Astrocyte (in vitro differentiated cells and primary cell): ENCODE measurements at regions not wholly inside any gene's neighbourhood (a gene's known extent, or its start where the extent isn't known, plus 50 kb on each side); places are given as distances from the start of the nearest gene placed in this dataset.
A peak's percentile ranks its signal among the peaks of the same experiment; 100 is the strongest.
"Not testable (repeated sequence)": the region's sequence is repeated elsewhere in the genome, so short reads cannot be mapped to it uniquely, and the experiment has no call there.

Experiments
- DNase-seq: peaks from one replicate; pipeline ENCODE4 v3.0.0-alpha.2; 2010; ENCODE audit warnings: low read depth
- FAIRE-seq: peaks from 2 replicates; lab custom pipeline; 2011; peaks lifted over from hg19 to GRCh38; lab: Jason Lieb, UNC
- H2AFZ ChIP-seq: 2 replicates; pipeline ENCODE4 v1.6.0; 2012; ENCODE audit warnings: low read depth, low read length, inconsistent platforms
- H3K27ac ChIP-seq: 2 replicates; pipeline ENCODE4 v1.5.1; 2011; ENCODE audit warnings: low read depth, low read length, inconsistent platforms
- H3K27me3 ChIP-seq: 2 replicates; pipeline ENCODE4 v1.6.0; 2011; ENCODE audit warnings: low read length, inconsistent platforms; ENCODE audit not compliant: insufficient read depth
- H3K36me3 ChIP-seq: 2 replicates; pipeline ENCODE4 v1.5.1; 2011; ENCODE audit warnings: low read length, inconsistent platforms; ENCODE audit not compliant: insufficient read depth
- H3K4me1 ChIP-seq: 2 replicates; pipeline ENCODE4 v1.5.1; 2011; ENCODE audit warnings: low read length, inconsistent platforms; ENCODE audit not compliant: insufficient read depth
- H3K4me2 ChIP-seq: 2 replicates; pipeline ENCODE4 v1.6.0; 2012; ENCODE audit warnings: low read length, inconsistent platforms
- H3K4me3 ChIP-seq: 2 replicates; pipeline ENCODE4 v1.5.1; 2011; ENCODE audit warnings: low read depth, mild to moderate bottlenecking, low read length, inconsistent platforms; ENCODE audit not compliant: insufficient read depth
- H3K79me2 ChIP-seq: 2 replicates; pipeline ENCODE4 v1.6.0; 2012; ENCODE audit warnings: mild to moderate bottlenecking, low read length, inconsistent platforms; ENCODE audit not compliant: insufficient read depth
- H3K9ac ChIP-seq: 2 replicates; pipeline ENCODE4 v1.6.0; 2012; ENCODE audit warnings: mild to moderate bottlenecking, low read length, inconsistent platforms
- H3K9me3 ChIP-seq: 2 replicates; pipeline ENCODE4 v1.5.1; 2012; ENCODE audit warnings: low read depth, mild to moderate bottlenecking, low read length, inconsistent platforms; ENCODE audit not compliant: insufficient read depth
- H4K20me1 ChIP-seq: 2 replicates; pipeline ENCODE4 v1.6.0; 2012; ENCODE audit warnings: low read length, inconsistent platforms; ENCODE audit not compliant: insufficient read depth
- H3K27ac Mint-ChIP-seq: one replicate; pipeline ENCODE4 v1.8.0; 2021; ENCODE audit warnings: mild to moderate bottlenecking, mixed read lengths; ENCODE audit not compliant: unreplicated experiment
- H3K27me3 Mint-ChIP-seq: one replicate; pipeline ENCODE4 v1.8.0; 2021; ENCODE audit warnings: low read depth, mixed read lengths; ENCODE audit not compliant: unreplicated experiment
- H3K36me3 Mint-ChIP-seq: one replicate; pipeline ENCODE4 v1.8.0; 2021; ENCODE audit warnings: low read depth, mixed read lengths; ENCODE audit not compliant: unreplicated experiment
- H3K4me1 Mint-ChIP-seq: one replicate; pipeline ENCODE4 v1.8.0; 2021; ENCODE audit warnings: low read depth, mixed read lengths; ENCODE audit not compliant: unreplicated experiment
- H3K4me3 Mint-ChIP-seq: one replicate; pipeline ENCODE4 v1.8.0; 2021; ENCODE audit warnings: mild to moderate bottlenecking, moderate library complexity, mixed read lengths; ENCODE audit not compliant: unreplicated experiment
- H3K9me3 Mint-ChIP-seq: one replicate; pipeline ENCODE4 v1.8.0; 2021; ENCODE audit warnings: mild to moderate bottlenecking, mixed read lengths; ENCODE audit not compliant: unreplicated experiment

DNA sequence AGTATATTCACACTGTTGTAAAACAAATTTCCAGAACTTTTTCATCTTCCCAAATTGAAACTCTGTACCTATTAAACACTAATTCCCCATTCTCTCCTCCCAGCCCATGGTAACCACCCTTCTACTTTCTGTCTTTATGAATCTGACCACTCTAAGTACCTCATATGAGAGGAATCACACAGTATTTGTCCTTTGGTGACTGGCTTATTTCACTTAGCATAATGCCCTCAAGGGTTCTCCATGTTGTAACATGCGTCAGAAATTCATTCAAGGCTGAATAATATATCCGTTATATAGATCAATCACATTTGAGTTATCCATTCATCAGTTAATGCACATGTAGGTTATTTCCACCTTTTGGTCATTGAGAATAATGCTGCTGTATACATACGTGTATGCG, 162.2 kb downstream of the GOSR1 start:
- H3K4me1 Mint-ChIP-seq, DNase-seq, H3K4me3 ChIP-seq, H3K4me1 ChIP-seq, H3K9ac ChIP-seq, H3K27ac Mint-ChIP-seq, H3K27ac ChIP-seq, H3K27me3 Mint-ChIP-seq, H3K27me3 ChIP-seq, FAIRE-seq, H3K9me3 Mint-ChIP-seq, H3K36me3 ChIP-seq, H3K9me3 ChIP-seq, H3K4me3 Mint-ChIP-seq, H3K79me2 ChIP-seq, H3K36me3 Mint-ChIP-seq, H2AFZ ChIP-seq, H3K4me2 ChIP-seq, H4K20me1 ChIP-seq: not testable (repeated sequence)

DNA sequence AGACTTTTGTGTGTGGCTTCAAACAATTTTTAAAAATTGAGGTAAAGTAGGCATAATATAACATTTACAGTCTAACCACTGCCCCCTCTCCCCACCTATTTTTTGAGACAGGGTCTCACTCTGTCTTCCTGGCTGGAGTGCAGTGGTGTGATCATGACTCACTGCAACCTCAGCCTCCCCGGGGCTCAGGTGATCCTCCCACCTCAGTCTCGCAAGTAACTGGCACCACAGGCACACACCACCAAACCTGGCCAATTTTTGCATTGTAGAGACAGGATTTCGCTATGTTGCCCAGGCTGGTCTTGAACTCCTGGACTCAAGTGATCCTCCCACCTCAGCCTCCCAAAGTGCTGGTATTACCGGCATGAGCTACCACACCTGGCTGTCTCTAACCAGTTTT, 161.8 kb downstream of the GOSR1 start:
- H3K9me3 Mint-ChIP-seq, FAIRE-seq: not testable (repeated sequence)

DNA sequence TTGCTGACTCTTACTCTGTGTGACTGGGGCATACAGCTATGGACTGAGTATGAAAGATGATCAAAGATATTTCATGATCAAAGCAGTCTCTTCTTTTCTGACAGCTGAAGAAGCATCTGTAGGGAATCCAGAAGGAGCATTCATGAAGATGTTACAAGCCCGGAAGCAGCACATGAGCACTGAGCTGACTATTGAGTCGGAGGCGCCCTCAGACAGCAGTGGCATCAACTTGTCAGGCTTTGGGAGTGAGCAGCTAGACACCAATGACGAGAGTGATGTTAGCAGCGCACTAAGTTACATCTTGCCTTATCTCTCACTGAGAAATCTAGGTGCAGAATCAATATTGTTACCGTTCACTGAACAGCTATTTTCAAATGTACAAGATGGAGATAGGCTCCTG, 154.4 kb downstream of the GOSR1 start:
- H3K4me3 Mint-ChIP-seq: peak overlapping the region; percentile 16
- not testable (repeated sequence) for H3K27me3 ChIP-seq, H3K36me3 Mint-ChIP-seq, H3K4me1 Mint-ChIP-seq, H4K20me1 ChIP-seq, H3K27ac Mint-ChIP-seq, FAIRE-seq, H3K79me2 ChIP-seq, H3K36me3 ChIP-seq, DNase-seq, H3K27me3 Mint-ChIP-seq, H3K27ac ChIP-seq, H3K9ac ChIP-seq, H2AFZ ChIP-seq, H3K9me3 Mint-ChIP-seq, H3K4me1 ChIP-seq, H3K9me3 ChIP-seq, H3K4me2 ChIP-seq, H3K4me3 ChIP-seq

More for the DNA sequence above, 161.8 kb downstream of the GOSR1 start:
- H3K4me2 ChIP-seq, H3K27me3 Mint-ChIP-seq, H3K4me3 ChIP-seq, H3K27ac ChIP-seq, H3K27ac Mint-ChIP-seq, H3K9ac ChIP-seq, H3K4me3 Mint-ChIP-seq, H3K4me1 Mint-ChIP-seq, H4K20me1 ChIP-seq, H3K79me2 ChIP-seq, H3K4me1 ChIP-seq, H3K27me3 ChIP-seq, H3K9me3 ChIP-seq, H2AFZ ChIP-seq, H3K36me3 Mint-ChIP-seq, DNase-seq, H3K36me3 ChIP-seq: not testable (repeated sequence)

DNA sequence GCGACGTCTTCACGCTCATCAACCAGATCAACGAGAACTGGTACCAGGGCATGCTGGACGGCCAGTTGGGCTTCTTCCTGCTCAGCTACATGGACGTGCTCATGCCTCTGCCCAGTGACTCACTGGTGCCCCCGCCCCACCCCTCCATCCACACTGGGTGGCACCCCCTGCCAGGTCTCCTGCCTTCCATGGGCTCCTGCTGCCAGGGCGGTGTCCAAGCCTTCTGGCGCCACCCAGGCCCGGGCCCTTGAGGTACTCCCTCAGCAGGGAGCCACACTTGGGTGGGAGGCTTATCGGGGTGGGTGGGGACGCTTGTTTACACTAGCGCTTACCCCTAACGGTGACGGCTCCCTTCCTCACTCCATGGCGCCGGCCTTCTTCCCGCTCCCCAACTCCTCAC, 148.2 kb downstream of the GOSR1 start:
- H3K4me1 ChIP-seq, H3K79me2 ChIP-seq, H3K9me3 ChIP-seq, H3K27ac Mint-ChIP-seq, FAIRE-seq, H3K36me3 Mint-ChIP-seq, H4K20me1 ChIP-seq, H3K27ac ChIP-seq, H3K4me2 ChIP-seq, H3K4me1 Mint-ChIP-seq, H3K27me3 Mint-ChIP-seq, H3K4me3 Mint-ChIP-seq, H3K9me3 Mint-ChIP-seq, H3K9ac ChIP-seq, H3K27me3 ChIP-seq, H3K4me3 ChIP-seq, DNase-seq, H2AFZ ChIP-seq, H3K36me3 ChIP-seq: not testable (repeated sequence)

- H3K27ac ChIP-seq, H3K9me3 ChIP-seq, H3K79me2 ChIP-seq, H2AFZ ChIP-seq, FAIRE-seq, DNase-seq, H3K9ac ChIP-seq, H4K20me1 ChIP-seq, H3K4me1 ChIP-seq, H3K4me2 ChIP-seq, H3K9me3 Mint-ChIP-seq, H3K4me3 ChIP-seq, H3K27me3 ChIP-seq, H3K36me3 ChIP-seq, H3K27ac Mint-ChIP-seq, H3K36me3 Mint-ChIP-seq, H3K27me3 Mint-ChIP-seq, H3K4me3 Mint-ChIP-seq, H3K4me1 Mint-ChIP-seq: not testable (repeated sequence)
Measured at GRCh38 chr17:30624180-30624579, 147.0 kb downstream of the GOSR1 start.

GRCh38 chr17:30609682-30610081, 132.5 kb downstream of the GOSR1 start:
- H2AFZ ChIP-seq, H3K4me1 Mint-ChIP-seq, H3K9me3 Mint-ChIP-seq, H3K36me3 Mint-ChIP-seq, H3K27ac ChIP-seq, H3K27me3 ChIP-seq, DNase-seq, H3K4me2 ChIP-seq, H3K36me3 ChIP-seq, H3K4me1 ChIP-seq, H3K27ac Mint-ChIP-seq, H3K4me3 Mint-ChIP-seq, H3K9ac ChIP-seq, H3K4me3 ChIP-seq, FAIRE-seq, H3K27me3 Mint-ChIP-seq, H3K9me3 ChIP-seq: not testable (repeated sequence)
- peaks cover 21% of the 10 kb centered on the region for H4K20me1 ChIP-seq
- H3K79me2 ChIP-seq: peaks cover 29% of the 10 kb centered on the region
